NCI-H1930 (cell line): ENCODE measurements at regions not wholly inside any gene's neighbourhood (a gene's known extent, or its start where the extent isn't known, plus 50 kb on each side); places are given as distances from the start of the nearest gene placed in this dataset.

Experiments
- DNase-seq, 2 experiments: peaks; one replicate each; lab custom pipeline; 2025; lab: John Stamatoyannopoulos, UW

DNA sequence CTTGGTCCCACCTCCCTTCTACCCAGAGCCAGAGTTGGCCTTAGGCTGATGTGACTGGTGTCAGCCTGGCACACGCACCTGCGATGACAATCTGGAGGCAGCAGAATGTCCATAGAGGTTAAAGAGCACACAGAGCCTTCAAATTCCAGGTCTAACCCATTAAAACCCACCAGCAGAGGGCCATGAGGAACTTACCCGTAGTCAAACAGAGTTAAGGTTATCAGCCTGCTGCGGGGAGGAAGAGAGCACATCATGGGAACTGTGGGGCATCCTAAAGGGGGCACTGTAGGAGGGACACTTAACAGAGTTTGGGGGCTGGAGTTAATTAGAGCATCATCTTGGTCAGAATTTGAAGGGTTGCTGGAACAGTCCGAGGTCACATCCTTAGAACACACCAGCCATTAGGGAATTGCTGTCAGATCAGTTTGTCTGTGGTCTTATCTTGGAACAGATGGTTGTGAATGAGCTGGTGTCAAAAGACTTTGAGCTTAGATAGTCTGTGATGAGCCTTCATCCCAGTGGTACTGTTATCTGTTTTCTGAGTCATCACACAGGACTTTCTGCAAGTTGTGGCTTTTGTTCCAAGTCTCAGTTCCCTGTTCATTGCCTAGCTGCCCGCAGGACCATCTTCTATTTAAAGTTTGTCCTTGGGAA, 248.6 kb downstream of the LOXHD1 start:
- no peak for DNase-seq

DNA sequence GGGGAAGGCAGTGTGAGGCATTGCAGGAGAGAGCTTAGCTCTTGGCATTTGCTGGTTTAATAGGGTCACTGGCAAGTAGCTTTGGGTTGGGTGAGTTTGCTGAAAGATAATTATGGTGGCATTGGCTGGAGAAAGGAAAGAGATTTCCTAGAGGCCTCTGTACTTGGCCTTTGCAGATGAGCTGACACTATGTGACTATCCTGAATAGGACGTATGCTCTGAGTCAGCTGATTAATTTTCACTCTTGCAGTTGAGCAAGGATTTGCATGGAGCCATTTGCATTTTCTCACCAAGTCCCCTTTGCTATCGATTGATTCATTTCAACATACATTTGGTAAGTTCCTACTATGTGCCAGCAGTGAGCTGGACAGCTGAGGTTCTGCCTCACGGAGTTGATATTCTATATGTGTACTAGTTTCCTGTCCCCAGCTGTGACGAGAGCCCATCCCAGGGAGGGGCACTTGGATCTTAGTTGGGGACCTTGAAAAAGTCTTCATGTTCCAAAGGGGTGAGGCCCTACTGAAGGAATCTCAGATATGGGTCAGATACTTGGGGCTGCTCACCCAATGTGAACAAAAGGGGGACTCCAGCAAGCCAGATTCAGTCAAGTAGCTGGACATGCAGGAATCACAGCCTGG, 245.7 kb downstream of the LOXHD1 start:
- DNase-seq = no peak

DNA sequence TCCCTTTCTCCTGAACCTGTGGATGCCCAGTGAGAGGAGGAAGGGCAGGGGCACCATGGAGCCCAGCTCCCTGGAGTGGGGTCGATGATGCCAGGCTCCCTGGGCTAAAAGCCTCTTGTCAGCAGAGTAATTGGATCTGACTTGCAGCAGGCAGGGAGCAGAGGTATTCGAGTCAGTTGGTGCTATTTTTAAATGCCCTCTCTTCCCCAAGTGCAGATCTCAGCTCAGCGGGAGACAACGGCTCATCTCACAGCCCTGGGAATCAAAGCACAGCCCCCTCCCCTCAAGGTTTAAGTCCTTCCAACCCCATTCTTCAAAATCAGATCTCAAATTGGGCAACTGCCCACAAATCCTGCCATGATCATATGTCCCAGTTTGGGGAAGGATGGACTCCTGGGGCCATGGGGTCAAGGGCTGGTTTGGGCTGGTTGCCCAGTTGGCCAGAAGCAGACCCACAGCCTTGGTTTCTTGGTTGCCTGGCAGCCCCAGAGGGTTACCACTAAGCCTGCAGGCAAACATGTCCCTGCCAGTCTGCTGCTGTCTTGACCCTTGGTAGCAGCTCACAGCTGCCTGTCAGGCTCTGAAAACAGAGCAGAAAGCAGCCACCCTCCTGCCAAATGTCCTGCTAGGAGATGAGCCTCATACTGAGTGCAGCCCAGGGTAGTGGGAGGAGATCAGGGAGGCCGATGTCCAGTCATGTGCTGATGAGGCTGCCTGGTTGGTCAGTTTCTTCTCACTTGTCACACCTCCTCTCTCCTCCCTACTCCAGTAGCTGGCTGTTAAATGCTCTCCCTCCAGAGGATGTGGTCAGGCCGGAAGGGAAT, 244.9 kb downstream of the LOXHD1 start:
- DNase-seq = no peak

DNA sequence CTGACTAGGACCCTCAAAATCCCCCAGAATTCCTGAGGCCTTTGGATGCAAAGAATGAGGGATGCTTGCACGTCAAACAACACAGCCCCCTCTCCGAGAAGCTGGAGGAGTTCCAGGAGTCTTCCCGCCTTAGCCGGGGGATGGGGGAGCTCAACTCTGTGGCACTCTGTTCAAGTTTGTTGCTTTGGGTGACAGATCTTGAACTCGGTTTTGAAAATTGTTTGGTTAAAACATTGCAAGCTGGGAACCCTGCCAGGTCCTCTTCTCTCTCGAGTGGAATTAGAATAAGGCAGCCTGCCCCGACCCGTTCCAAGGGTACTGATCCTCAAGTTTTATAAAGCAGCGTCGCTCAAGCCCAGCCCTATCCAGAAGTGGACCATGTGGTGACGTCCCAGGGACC, 244.1 kb downstream of the LOXHD1 start:
- no peak for DNase-seq

DNA sequence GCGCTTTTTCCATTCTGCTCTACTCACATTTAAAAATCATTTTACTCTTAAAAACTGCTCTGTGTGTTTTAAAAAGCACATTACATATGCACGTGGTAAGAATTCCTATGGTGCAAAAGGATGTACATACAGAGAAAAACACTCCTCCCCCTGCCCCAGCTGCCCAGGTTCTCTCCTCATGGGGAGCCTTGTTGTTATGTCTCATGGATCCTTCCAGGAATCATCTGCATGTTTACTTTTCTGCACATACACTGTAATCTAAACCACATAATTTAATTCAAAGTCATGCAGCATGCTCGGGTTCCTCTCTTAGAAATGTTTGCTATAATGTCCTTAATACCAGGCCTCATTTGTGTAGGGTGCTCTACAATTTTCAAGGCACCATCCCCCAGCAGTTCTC, 243.3 kb downstream of the LOXHD1 start:
- no peak for DNase-seq

DNA sequence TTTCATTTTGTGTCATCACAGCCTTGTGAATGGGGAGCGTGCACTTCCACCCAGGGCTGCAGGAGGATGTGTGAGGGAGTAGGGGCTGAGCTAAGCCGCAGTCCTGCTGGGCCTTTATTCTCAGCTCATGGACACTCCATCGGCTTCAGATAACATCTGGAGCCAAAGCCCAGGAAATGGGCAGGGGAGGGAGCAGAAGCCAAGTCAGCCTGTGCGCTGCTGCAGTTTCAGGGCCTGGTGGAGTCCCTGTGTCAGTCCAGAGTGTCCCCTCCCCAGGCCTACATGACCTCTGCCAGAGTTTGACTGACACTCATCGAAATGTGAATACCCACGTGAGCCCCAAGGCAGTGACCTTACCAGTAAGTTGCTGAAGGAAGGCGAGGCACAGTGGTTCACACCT, 242.2 kb downstream of the LOXHD1 start:
- DNase-seq = no peak

DNA sequence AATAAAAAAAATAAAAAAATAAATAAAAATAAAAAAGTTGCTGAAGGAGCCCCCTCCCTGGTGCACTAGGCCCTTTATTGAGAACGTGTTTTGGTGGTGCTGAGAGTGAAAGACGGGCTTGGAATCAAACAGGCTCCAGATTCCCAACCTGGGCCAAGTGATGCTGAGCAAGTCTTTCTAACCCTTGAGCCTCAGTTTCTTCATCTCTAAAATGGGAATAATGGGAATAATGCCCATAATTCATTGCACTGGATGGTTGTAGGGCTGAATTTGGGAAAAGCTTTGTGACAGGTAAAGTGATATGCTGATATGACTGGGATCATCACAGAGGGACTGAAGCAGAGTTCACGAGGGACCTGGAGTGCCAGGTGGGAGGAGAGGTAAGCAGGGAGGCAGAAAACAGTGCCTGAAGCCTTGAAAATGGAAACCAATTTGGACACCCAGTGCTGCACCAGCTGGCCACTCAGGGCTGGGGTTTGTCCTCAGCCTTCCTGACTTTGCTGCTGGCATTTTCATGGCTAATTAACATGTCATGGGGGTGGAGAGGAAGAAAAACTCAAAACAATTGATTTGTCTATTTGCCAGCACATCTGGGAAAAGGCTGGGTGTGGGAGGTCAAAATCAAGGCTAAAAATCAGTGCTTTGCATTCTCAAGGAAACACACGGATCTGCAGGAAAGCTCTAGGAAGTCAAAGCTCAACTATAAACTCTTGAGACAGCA, 241.3 kb downstream of the LOXHD1 start:
- DNase-seq = no peak

DNA sequence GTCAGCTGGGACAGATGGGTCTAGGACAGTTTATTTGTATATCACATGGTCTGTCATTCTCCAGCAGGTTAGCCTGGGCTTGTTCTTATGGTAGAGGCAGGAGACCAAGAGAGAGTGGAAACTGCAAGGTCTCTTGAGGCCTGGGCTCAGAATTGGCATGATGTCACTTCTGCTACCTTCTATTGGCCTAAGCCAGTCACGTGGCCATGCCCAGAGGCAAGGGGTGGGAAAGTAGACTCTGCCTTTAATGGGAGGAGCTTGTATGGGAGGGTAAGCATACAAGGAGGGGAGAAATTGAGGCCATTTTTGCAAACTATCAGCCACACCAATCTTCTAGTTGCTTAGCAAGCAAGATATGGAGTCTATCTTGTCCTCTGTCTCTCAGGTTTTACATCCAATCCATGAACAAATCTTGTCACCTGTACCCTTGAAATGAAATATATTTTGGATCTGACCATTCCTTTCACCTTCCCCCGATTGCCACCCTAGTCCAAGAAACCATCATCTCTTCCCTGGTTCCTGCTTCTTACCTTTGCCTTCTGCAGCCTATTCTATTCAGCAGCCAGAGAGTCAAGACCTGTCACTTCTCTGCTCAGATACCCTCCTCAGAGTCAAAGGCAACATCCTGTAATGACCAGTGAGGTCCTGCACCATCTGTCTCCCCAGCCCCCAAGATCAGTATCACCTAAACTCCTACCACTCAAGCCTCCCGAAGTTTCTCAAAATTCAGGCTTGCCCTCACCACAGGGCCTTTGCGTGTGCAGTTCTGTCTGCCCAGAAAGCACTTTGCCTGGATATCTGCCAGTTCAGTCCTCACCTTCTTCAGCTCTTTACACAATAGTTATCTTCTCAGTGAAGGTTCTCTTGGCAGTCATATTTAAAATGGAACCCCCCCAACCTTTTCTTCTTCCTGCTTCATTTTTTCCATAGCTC, 240.0 kb downstream of the LOXHD1 start:
- DNase-seq = no peak

DNA sequence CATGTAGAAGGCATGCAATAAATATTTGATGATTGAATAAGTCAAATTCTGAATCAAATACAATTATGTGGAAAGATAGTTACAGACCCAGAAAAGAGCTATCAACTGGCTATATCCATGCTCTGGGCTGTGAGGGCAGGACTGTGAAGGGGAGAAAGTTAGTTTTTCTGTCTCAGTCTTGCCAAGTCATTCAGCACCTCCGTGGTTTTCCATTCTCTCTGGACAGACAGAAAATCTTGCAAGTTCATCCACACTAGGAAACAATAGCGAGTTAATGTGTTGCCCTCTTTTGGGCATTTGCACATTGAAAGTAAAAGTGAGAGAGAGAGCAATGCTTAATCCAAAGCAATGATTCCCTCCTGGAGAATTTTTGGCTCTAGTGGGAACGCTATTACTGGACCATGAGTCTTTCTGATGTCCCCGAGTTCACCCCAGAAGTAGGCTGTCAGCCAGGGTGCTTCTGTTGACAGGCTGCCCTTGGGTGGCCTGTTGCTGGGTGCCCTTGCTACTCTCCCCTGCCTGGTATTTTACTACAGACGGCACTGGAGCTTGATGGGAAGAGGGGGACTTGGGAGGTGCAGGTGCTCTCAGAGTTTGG, 238.3 kb downstream of the LOXHD1 start:
- no peak for DNase-seq

DNA sequence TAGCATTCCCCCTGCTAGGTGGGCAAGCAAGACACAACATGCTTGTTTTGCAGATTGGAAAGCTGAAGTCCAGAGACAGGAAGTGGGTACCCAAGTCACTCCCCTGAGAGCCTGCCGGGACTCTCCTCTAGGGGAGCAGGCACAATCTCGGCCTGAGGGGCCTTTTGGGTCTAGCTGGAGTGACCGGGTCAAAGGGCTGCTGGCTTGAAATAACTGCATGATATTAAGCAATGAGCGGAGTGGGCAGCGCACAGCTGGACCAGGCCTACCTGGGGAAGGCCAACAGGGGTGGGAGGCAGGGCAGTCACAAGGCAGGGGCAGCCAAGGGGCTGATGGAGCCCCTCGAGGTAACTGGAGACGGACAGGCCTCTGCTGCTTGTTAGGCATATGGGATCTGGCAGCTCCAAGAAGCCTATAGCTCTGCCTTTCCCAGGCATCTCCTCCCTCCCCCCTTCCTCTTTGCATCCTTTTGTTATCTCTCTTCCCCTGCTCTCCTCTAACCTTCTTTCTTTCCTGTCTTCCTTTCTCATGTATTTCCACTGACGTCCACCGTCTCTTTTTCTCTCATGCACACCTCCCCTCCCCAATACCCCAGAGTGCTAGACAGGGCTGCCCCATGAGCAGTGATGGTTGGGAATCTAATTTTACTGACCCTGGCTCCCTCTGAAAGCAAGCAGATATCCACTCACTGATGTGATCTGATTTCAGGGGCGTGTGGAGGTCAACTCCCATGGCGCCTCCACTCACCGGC, 237.5 kb downstream of the LOXHD1 start:
- no peak for DNase-seq

DNA sequence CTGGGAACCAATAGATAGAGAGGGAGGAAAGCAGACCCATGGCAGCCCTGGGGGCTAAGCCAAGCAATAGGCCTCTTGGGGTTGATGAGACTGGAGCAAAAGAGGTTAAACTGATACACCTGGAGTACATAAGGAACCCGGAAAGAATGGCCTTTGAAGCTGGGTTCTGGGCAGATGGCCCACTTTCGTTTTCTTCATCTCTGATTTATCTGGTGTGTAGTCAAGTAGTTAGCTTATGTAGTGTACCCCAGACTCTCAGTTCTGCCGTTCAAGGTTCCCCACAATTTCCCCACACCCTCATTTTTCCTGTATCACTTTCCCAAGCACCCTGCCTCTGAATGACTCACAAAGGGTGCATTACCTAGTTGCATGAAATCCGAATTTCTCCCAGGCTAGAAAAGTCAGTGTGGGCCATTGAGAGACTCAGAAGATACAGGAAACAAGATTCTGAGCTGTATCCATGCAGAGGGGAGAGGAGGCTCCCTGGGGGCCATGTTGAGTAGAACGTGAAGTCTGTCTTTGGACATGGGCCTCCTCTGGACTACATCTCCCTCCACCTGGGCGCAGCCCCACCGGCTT, 235.0 kb downstream of the LOXHD1 start:
- no peak for DNase-seq

DNA sequence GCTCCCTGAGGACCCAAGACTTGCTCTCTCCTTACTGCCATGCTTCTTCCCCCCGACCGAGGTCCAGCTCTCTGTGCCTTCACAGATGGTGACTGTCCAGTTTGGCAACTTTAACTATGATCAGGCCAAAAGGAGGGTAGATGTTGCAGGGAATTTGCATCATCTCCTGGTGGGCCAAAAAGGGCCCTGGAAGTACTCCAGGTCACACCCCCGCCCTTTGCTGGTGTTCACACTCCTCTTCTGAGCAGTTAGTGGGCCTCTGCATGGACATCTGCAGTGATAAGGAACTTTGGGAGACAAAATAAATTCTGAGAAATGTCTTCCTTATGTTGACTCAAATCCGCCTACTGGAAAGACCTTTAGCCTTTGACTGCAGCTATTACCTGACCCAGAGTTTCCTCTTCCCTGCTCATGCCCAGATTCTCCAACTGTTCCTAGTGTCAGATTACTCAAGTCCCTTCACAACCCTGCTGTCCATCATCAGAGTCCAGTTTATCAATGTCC, 234.4 kb downstream of the LOXHD1 start:
- no peak for DNase-seq

DNA sequence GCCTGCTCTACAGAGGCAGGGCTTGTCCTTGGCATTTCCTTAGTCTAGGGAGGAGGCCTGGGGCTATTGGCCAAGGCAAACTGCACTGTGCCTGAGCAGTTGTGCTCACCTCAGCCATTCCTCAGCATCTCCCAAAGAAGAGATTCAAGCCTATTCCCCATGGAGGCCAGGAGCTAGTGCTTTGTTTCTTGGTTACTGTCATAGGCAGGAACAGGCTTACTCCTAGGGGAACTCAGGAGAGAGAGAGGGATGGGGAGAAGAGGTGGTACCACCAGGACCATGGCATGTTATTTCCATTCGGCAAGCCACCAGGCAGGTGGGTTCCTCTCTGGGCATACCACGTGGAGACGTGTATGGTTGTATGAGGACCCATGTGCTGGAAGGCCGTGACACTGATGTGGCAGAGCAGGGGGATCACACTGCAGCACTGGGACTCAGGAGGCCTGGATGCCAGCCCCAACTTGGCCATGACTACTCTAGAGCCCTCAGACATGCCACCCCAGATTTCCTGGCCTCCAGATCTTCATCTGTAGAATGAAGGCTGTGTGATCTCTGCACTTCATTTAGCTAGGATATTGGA, 233.7 kb downstream of the LOXHD1 start:
- no peak for DNase-seq

DNA sequence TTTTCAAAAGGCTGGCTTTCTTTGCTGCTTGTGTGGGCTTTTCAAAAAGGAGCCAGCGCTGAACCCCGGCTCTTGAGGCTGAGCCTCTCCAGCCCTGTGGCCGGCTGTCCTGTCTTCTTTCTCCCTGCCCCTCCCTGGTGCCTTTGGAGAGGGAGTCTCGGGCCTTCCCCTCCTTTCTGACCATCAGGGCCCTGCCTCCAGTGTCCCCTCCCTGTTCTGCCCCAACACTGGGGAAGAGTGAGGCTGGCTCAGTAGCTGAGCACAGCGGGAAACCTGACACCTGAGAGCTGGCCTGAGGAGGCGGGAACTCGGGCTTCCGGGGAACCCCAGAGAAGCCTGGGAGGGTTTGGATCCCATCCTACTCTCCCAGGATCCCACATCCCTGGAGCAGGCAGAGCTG, 232.1 kb downstream of the LOXHD1 start:
- DNase-seq = no peak

DNA sequence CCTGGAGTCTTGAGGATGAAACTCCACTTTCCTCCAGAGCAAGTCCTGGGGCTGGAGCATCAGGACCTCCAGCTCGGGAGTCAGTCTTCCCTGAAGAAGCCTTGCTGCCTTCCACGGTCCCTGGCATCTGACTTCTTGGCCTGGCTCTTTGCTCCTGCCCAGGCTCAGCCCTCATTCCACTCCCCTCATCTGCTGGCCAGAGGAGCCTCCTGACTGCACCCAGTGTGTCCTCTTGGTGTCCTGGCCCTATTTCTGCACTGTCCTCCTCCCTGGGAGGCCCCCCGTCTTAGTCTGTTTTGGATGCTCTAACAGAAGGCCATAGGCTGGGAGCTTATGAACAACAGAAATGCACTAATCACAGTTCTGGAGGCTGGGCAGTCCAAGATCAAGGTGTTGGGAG, 231.5 kb downstream of the LOXHD1 start:
- no peak for DNase-seq

DNA sequence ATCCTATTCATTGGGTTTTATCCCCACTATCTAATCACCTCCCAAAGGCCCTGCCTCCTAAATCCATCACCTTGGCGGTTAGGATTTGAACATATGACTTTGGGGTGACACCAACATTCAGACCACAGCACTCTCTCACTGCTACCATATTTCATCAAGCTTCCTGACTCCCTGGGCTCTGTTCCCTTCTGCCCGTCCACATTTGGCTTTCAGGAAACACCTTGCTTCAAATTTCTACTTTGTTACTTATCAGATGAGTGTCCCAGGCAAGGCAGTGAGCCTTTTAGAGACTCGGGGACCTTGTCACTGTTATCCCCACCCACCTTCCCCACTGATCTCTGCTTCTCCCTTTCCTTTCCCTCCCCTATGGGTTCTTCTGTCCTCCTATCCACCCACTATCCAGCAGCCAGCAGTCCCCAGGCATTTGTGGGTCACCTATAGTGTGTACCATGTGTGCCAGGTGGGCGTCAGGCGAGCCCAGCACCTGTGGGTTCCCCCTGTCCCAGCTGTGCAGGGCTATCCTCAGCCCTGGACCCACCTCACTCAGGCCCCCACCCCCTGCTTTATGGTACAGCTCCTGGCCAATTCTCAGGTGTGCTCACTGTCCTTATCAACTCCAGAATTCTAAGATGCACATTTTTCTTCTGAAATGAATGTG, 230.9 kb downstream of the LOXHD1 start:
- no peak for DNase-seq

DNA sequence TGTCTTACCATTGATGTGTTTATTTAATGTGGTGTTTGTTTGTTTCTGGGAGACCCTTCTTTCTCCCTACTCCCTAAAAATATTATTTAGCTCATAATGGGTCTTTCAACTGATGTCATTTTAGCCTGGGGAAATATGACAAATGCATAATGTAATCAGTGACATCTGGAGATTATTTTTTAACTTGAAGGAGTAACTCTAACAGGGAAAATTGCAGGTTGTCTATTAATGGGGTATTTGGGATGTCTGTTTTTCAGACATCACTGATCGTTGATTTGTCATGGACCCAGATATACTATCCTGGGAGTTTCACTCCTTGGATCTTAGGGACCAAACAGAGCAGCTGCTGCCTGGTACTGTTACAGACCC, 230.4 kb downstream of the LOXHD1 start:
- no peak for DNase-seq
